HepG2 (cell line): ENCODE measurements at regions not wholly inside any gene's neighbourhood (a gene's known extent, or its start where the extent isn't known, plus 50 kb on each side); places are given as distances from the start of the nearest gene placed in this dataset.

ENCODE experiments used
- ATAC-seq: fragments of 200-7000 bp; cut with Tn5 transposase; 3 replicates; pipeline ENCODE4 v1.9.1; 2020; ENCODE audit warnings: mild to moderate bottlenecking, moderate library complexity
- BruUV-seq: library from RNA; stranded (reverse); fragments of 400-500 nt; replicated peaks from 2 replicates; lab custom pipeline; 2021; lab: Mats Ljungman, UMichigan
- CTCF ChIA-PET: fragments of 300-600 bp; formaldehyde crosslinking; extraction: SDS; loops from one replicate; lab custom pipeline; 2021; ENCODE audit warnings: low total read pairs, inconsistent platforms, low intra/inter-chr PET ratio; lab: Yijun Ruan, JAX
- POLR2A ChIA-PET: fragments of 350-600 bp; sonication (Branson Sonifier 250); formaldehyde crosslinking; loops from one replicate; lab custom pipeline; 2020; ENCODE audit warnings: antibody characterized with exemption, inconsistent platforms; lab: Yijun Ruan, JAX
- DNase-seq: peaks from one replicate; pipeline ENCODE4 v3.0.0-alpha.2; 2015; ENCODE audit warnings: low spot score
- FAIRE-seq: peaks from 3 replicates; lab custom pipeline; 2011; peaks lifted over from hg19 to GRCh38; lab: Jason Lieb, UNC
- H2AFZ ChIP-seq: one replicate; pipeline ENCODE4 v1.6.1; 2011; ENCODE audit warnings: low read length, inconsistent platforms
- H3K27ac ChIP-seq: fragments of 300-600 bp; 3 replicates; pipeline ENCODE4 v1.8.0; 2011; ENCODE audit warnings: mixed run types, mild to moderate bottlenecking, mixed read lengths, low read length, inconsistent platforms; ENCODE audit not compliant: insufficient read depth; ENCODE audit errors: extremely low read length
- H3K27me3 ChIP-seq, 2 experiments: fragments of 200-600 bp in 1 of 2; 2 replicates in 1 of 2; 3 replicates in 1 of 2; pipeline versions ENCODE4 v1.6.0 to v1.8.0; 2011; ENCODE audit warnings: low read length in 2 of 2, mild to moderate bottlenecking in 2 of 2, moderate library complexity in 2 of 2, inconsistent platforms in 1 of 2; ENCODE audit not compliant: insufficient read depth in 2 of 2, control insufficient read depth in 1 of 2
- H3K36me3 ChIP-seq, 2 experiments: fragments of 200-600 bp in 1 of 2; replicated peaks in 1 of 2; 2 replicates in 1 of 2; 3 replicates in 1 of 2; pipeline versions ENCODE4 v1.5.1 to v1.8.0; 2011; ENCODE audit warnings: low read length in 2 of 2, inconsistent platforms in 1 of 2; ENCODE audit not compliant: insufficient read depth in 2 of 2, control insufficient read depth in 1 of 2
- H3K4me1 ChIP-seq: 2 replicates; pipeline ENCODE4 v1.5.1; 2012; ENCODE audit warnings: low read length, inconsistent platforms; ENCODE audit not compliant: insufficient read depth
- H3K4me2 ChIP-seq: 2 replicates; pipeline ENCODE4 v1.6.0; 2011; ENCODE audit warnings: low read depth, low read length, inconsistent platforms
- H3K4me3 ChIP-seq, 3 experiments: fragments of 200-600 bp in 1 of 3; sonication (generic), shearing (Covaris generic) in 1 of 3; replicated peaks in 1 of 3; 2 replicates each; pipeline ENCODE4 v1.5.1; 2011 to 2016; ENCODE audit warnings: low read length in 3 of 3, inconsistent platforms in 2 of 3, low read depth in 2 of 3, mild to moderate bottlenecking in 2 of 3, control low read depth in 1 of 3, mixed read lengths in 1 of 3; ENCODE audit not compliant: insufficient read depth in 1 of 3
- H3K79me2 ChIP-seq: one replicate; pipeline ENCODE4 v1.6.1; 2011; ENCODE audit warnings: low read length, inconsistent platforms; ENCODE audit not compliant: insufficient read depth
- H3K9ac ChIP-seq: 2 replicates; pipeline ENCODE4 v1.6.0; 2011; ENCODE audit warnings: mild to moderate bottlenecking, low read depth, low read length, inconsistent platforms; ENCODE audit not compliant: insufficient read depth
- H3K9me3 ChIP-seq: 2 replicates; pipeline ENCODE4 v1.5.1; 2012; ENCODE audit warnings: mild to moderate bottlenecking, low read length
- H4K20me1 ChIP-seq: 2 replicates; pipeline ENCODE4 v1.6.0; 2011; ENCODE audit warnings: inconsistent platforms, mild to moderate bottlenecking, low read length, moderate library complexity; ENCODE audit not compliant: insufficient read depth
- HIVEP1 ChIP-seq: sonication (generic); formaldehyde crosslinking; IDR thresholded peaks from 2 replicates; pipeline ENCODE4 v1.4.0; 2020; ENCODE audit warnings: mild to moderate bottlenecking, missing genetic modification reagents
- JUN ChIP-seq: sonication (generic); formaldehyde crosslinking; IDR thresholded peaks from 2 replicates; pipeline ENCODE4 v1.4.0; 2020; ENCODE audit warnings: mild to moderate bottlenecking, missing genetic modification reagents
- MTA1 ChIP-seq: sonication (generic); formaldehyde crosslinking; IDR thresholded peaks from 2 replicates; pipeline ENCODE4 v1.4.0; 2020; ENCODE audit warnings: missing genetic modification reagents, mild to moderate bottlenecking, borderline replicate concordance
- NCOA2 ChIP-seq: sonication (generic); formaldehyde crosslinking; IDR thresholded peaks from 2 replicates; pipeline ENCODE4 v1.8.0; 2022; ENCODE audit warnings: inconsistent platforms
- PHF8 ChIP-seq: sonication (generic); formaldehyde crosslinking; IDR thresholded peaks from 2 replicates; pipeline ENCODE4 v1.5.0; 2020; ENCODE audit warnings: missing genetic modification reagents
- POLR2G ChIP-seq: fragments of 200-400 bp; formaldehyde crosslinking; IDR thresholded peaks from 2 replicates; pipeline ENCODE4 v1.6.1; 2018; ENCODE audit warnings: mild to moderate bottlenecking, low read depth, low read length, moderate library complexity
- RAD51 ChIP-seq: fragments of 450-650 bp; IDR thresholded peaks from 2 replicates; pipeline ENCODE4 v1.6.1; 2016; ENCODE audit warnings: borderline replicate concordance
- REL ChIP-seq: sonication (generic); formaldehyde crosslinking; conservative IDR thresholded peaks from 2 replicates; pipeline ENCODE4 v1.8.0; 2022; ENCODE audit warnings: mild to moderate bottlenecking, missing genetic modification reagents, moderate library complexity
- SMAD3 ChIP-seq: sonication (generic); formaldehyde crosslinking; IDR thresholded peaks from 2 replicates; pipeline ENCODE4 v1.4.0; 2020; ENCODE audit warnings: missing genetic modification reagents
- SRSF1 ChIP-seq: fragments of 200-400 bp; formaldehyde crosslinking; optimal IDR thresholded peaks from 2 replicates; pipeline ENCODE3; 2017; ENCODE audit warnings: mild to moderate bottlenecking, low read depth, low read length, moderate library complexity
- ZNF496 ChIP-seq: sonication (generic); formaldehyde crosslinking; IDR thresholded peaks from 2 replicates; pipeline ENCODE4 v1.8.1; 2023; ENCODE audit warnings: mild to moderate bottlenecking, moderate library complexity, missing genetic modification reagents; ENCODE audit not compliant: insufficient replicate concordance
- ZNF660 ChIP-seq: sonication (generic); formaldehyde crosslinking; IDR thresholded peaks from 2 replicates; pipeline ENCODE4 v1.5.1; 2020; ENCODE audit warnings: mild to moderate bottlenecking, low read depth, missing genetic modification reagents, borderline replicate concordance
- WGBS: methylation state at CpG from one replicate; pipeline ENCODE4 v1.1.6; 2017; ENCODE audit warnings: low lambda C conversion rate; 5-methylcytosine and 5-hydroxymethylcytosine counted together
- in situ Hi-C: cut with HindIII; loops from 2 replicates; pipeline ENCODE4 v1.10.0; 2017; ENCODE audit warnings: low pct_unique_long_range_greater_than_20kb; ENCODE audit not compliant: extremely low pct_ligation_motif_present
- intact Hi-C: fragments of 100-400 bp; cut with micrococcal nuclease; formaldehyde crosslinking; loops from one replicate; pipeline ENCODE4 v1.10.0; 2022; ENCODE audit not compliant: unreplicated experiment

DNA sequence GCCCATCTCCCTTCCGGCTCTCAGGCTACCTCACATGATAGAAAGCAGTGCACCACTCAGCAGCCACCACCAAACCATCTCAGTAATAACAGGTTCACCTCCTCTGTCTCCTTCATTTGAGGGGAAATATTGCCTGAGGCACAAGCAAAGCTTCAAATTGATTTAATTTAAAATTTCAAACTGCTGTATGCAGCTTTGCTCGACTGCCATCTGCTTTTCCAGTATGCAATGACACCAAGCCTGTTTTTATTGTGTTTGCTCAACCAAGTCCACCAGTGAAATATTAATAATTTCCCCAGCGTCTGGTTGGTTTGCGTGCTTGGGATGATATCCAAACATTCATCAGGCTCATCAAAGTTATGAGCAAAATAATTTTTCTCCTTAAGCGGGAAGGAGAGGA, 552.4 kb upstream of the DAB1 start:
- Histone ChIP-seq H3K9me3 (no peaks in the 10 kb centered on the region), H3K36me3 (no peaks in the 10 kb centered on the region), H3K27me3 (no peaks in the 10 kb centered on the region), H4K20me1 (no peaks in the 10 kb centered on the region), H3K27ac (no peak overlapping the region), H3K4me2 (no peak overlapping the region), H3K79me2 (no peaks in the 10 kb centered on the region), H3K9ac (no peak overlapping the region), H3K4me3 (no peak overlapping the region), H2AFZ (no peak overlapping the region), H3K4me1 (no peaks in the 10 kb centered on the region)
- DNase-seq (no peak), FAIRE-seq (no peak), ATAC-seq (no peak)
- WGBS: 26% methylated on average over 5 of the region's 5 CpGs
- ChIA-PET CTCF (no interaction called here), POLR2A (no interaction called here)
- in situ Hi-C loops (no loop called here), intact Hi-C loops (no loop called here)
- no TSS peak for BruUV-seq
- TF ChIP-seq NCOA2: no peak
- no peak for TF ChIP-seq SMAD3 (CRISPR knock-in tag)
- TF ChIP-seq REL (CRISPR knock-in tag): no peak
- TF ChIP-seq HIVEP1 (CRISPR knock-in tag): no peak
- TF ChIP-seq SRSF1: no peak

DNA sequence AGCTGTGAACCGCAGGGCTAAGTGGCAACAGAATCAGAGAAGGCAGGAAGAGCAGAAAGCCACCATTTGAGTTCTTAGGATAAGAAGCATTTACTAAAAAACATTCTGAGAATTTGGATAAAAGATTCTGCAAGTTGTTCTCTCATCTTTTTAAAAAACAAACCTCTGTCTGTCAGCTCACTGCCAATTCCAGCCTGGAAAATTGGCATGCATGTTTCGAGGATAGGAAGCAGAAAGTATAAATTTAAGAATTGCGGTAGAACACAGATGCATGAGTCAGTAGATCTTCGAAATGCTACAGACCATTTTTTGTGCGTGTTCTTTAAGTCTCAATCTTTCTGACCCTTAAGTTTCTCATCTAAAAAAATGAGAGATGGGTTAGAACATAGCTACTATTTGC, 544.5 kb upstream of the DAB1 start:
- Histone ChIP-seq H2AFZ (no peak overlapping the region), H3K79me2 (no peaks in the 10 kb centered on the region), H3K27ac (no peak overlapping the region), H4K20me1 (no peaks in the 10 kb centered on the region), H3K36me3 (no peaks in the 10 kb centered on the region), H3K4me1 (no peaks in the 10 kb centered on the region), H3K4me3 (no peak overlapping the region), H3K9ac (no peak overlapping the region), H3K27me3 (no peaks in the 10 kb centered on the region), H3K9me3 (no peaks in the 10 kb centered on the region), H3K4me2 (no peak overlapping the region)
- POLR2A ChIA-PET: no interaction called here
- intact Hi-C loops (no loop called here), in situ Hi-C loops (no loop called here)
- no peak for FAIRE-seq
- 26% methylated on average over 5 of the region's 5 CpGs for WGBS
- no peak for DNase-seq
- TF ChIP-seq ZNF660 (CRISPR knock-in tag): no peak
- TF ChIP-seq RAD51: no peak
- no peak for TF ChIP-seq PHF8 (CRISPR knock-in tag)
- TF ChIP-seq MTA1 (CRISPR knock-in tag): no peak
- no peak for TF ChIP-seq JUN
- TF ChIP-seq ZNF496 (CRISPR knock-in tag): no peak
- TF ChIP-seq POLR2G: no peak
- no peak for ATAC-seq
- no TSS peak for BruUV-seq
- CTCF ChIA-PET: no interaction called here
